22Rv1 (cell line): ENCODE measurements at regions not wholly inside any gene's neighbourhood (a gene's known extent, or its start where the extent isn't known, plus 50 kb on each side); places are given as distances from the start of the nearest gene placed in this dataset.

Experiments
- CTCF ChIP-seq: fragments of 450-650 bp; IDR thresholded peaks from 2 replicates; pipeline ENCODE4 v1.5.1; 2017; ENCODE audit warnings: mild to moderate bottlenecking
- ZFX ChIP-seq: fragments of 450-650 bp; IDR thresholded peaks from 2 replicates; pipeline ENCODE4 v1.6.1; 2017; ENCODE audit warnings: antibody characterized with exemption, borderline replicate concordance

DNA sequence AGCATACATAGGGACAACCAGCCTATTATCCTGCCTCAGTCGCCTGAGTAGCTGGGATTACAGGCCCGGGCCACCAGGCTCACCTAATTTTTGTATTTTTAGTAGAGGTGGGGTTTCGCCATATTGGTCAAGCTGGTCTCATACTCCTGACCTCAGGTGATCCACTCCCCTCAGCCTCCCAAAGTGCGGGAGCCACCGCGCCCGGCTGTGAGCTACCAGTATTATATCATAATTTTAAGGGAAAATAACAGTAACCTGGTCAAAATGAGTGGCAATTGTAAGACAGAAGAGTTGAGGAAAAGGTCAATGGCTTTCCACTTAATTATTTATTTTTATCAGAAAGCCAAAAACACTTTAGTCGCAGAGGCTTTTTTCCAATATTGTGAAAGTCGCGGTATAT lies 652.6 kb upstream of the BCHE start:
- TF ChIP-seq CTCF (no peak), ZFX (no peak)
